Astrocyte (in vitro differentiated cells and primary cell): ENCODE measurements at regions not wholly inside any gene's neighbourhood (a gene's known extent, or its start where the extent isn't known, plus 50 kb on each side); places are given as distances from the start of the nearest gene placed in this dataset.

Experiments used
- DNase-seq: peaks from one replicate; pipeline ENCODE4 v3.0.0-alpha.2; 2010; ENCODE audit warnings: low read depth
- FAIRE-seq: peaks from 2 replicates; lab custom pipeline; 2011; peaks lifted over from hg19 to GRCh38; lab: Jason Lieb, UNC
- H2AFZ ChIP-seq: 2 replicates; pipeline ENCODE4 v1.6.0; 2012; ENCODE audit warnings: low read depth, low read length, inconsistent platforms
- H3K27ac ChIP-seq: 2 replicates; pipeline ENCODE4 v1.5.1; 2011; ENCODE audit warnings: low read depth, low read length, inconsistent platforms
- H3K27me3 ChIP-seq: 2 replicates; pipeline ENCODE4 v1.6.0; 2011; ENCODE audit warnings: low read length, inconsistent platforms; ENCODE audit not compliant: insufficient read depth
- H3K36me3 ChIP-seq: 2 replicates; pipeline ENCODE4 v1.5.1; 2011; ENCODE audit warnings: low read length, inconsistent platforms; ENCODE audit not compliant: insufficient read depth
- H3K4me1 ChIP-seq: 2 replicates; pipeline ENCODE4 v1.5.1; 2011; ENCODE audit warnings: low read length, inconsistent platforms; ENCODE audit not compliant: insufficient read depth
- H3K4me2 ChIP-seq: 2 replicates; pipeline ENCODE4 v1.6.0; 2012; ENCODE audit warnings: low read length, inconsistent platforms
- H3K4me3 ChIP-seq: 2 replicates; pipeline ENCODE4 v1.5.1; 2011; ENCODE audit warnings: low read depth, mild to moderate bottlenecking, low read length, inconsistent platforms; ENCODE audit not compliant: insufficient read depth
- H3K79me2 ChIP-seq: 2 replicates; pipeline ENCODE4 v1.6.0; 2012; ENCODE audit warnings: mild to moderate bottlenecking, low read length, inconsistent platforms; ENCODE audit not compliant: insufficient read depth
- H3K9ac ChIP-seq: 2 replicates; pipeline ENCODE4 v1.6.0; 2012; ENCODE audit warnings: mild to moderate bottlenecking, low read length, inconsistent platforms
- H3K9me3 ChIP-seq: 2 replicates; pipeline ENCODE4 v1.5.1; 2012; ENCODE audit warnings: low read depth, mild to moderate bottlenecking, low read length, inconsistent platforms; ENCODE audit not compliant: insufficient read depth
- H4K20me1 ChIP-seq: 2 replicates; pipeline ENCODE4 v1.6.0; 2012; ENCODE audit warnings: low read length, inconsistent platforms; ENCODE audit not compliant: insufficient read depth
- H3K27ac Mint-ChIP-seq: one replicate; pipeline ENCODE4 v1.8.0; 2021; ENCODE audit warnings: mild to moderate bottlenecking, mixed read lengths; ENCODE audit not compliant: unreplicated experiment
- H3K27me3 Mint-ChIP-seq: one replicate; pipeline ENCODE4 v1.8.0; 2021; ENCODE audit warnings: low read depth, mixed read lengths; ENCODE audit not compliant: unreplicated experiment
- H3K36me3 Mint-ChIP-seq: one replicate; pipeline ENCODE4 v1.8.0; 2021; ENCODE audit warnings: low read depth, mixed read lengths; ENCODE audit not compliant: unreplicated experiment
- H3K4me1 Mint-ChIP-seq: one replicate; pipeline ENCODE4 v1.8.0; 2021; ENCODE audit warnings: low read depth, mixed read lengths; ENCODE audit not compliant: unreplicated experiment
- H3K4me3 Mint-ChIP-seq: one replicate; pipeline ENCODE4 v1.8.0; 2021; ENCODE audit warnings: mild to moderate bottlenecking, moderate library complexity, mixed read lengths; ENCODE audit not compliant: unreplicated experiment
- H3K9me3 Mint-ChIP-seq: one replicate; pipeline ENCODE4 v1.8.0; 2021; ENCODE audit warnings: mild to moderate bottlenecking, mixed read lengths; ENCODE audit not compliant: unreplicated experiment
- EZH2 ChIP-seq: IDR thresholded peaks from 2 replicates; pipeline ENCODE4 v1.6.1; 2012; ENCODE audit warnings: mild to moderate bottlenecking, low read length, inconsistent platforms; ENCODE audit not compliant: insufficient read depth
- TF ChIP-seq, protein P1 (sequence below): IDR thresholded peaks from 2 replicates; pipeline ENCODE4 v1.5.1; 2011; ENCODE audit warnings: low read depth, mild to moderate bottlenecking, inconsistent platforms, low read length, moderate library complexity; ENCODE audit not compliant: insufficient read depth

DNA sequence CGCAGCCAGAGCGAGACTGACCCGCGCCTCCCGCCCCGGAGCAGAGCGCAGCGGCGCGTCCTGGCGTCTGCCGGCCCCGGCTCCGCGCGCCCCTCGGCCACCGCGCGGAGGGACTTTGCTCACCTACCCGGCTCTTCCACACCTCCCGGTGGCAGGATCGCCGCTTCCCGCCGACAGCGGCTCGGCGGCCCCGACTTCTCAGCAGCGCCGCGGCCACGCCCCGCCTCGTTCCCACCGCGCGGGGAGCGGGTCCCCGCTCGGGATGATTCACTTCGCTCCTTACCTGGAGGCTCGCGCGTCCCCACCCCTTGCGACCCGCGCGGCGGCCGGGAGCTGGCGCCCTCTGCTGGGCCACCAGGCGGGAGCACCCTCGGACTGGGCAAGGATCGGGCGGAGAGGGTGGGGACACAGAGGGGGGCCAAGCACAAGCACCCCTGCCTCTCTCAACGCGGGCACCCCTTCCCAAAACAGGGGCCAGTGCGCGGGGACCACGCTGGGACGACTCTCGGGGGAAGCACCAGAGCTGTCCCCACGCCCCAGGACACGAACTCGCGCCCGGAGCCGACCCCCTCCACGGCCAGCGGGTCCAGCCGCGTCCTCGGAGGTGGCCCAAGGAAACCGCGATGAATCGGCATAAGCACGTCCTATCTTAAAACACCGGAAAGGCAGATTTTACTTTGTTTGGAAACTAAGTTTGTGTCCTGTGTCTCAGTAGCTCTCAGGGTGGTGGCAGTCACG lies 101.0 kb upstream of the SVIL start:
- no peak for FAIRE-seq
- peaks cover 20% of the 10 kb centered on the region for H3K4me1 Mint-ChIP-seq
- peak overlapping the region; percentile 71 for H3K27ac ChIP-seq

DNA sequence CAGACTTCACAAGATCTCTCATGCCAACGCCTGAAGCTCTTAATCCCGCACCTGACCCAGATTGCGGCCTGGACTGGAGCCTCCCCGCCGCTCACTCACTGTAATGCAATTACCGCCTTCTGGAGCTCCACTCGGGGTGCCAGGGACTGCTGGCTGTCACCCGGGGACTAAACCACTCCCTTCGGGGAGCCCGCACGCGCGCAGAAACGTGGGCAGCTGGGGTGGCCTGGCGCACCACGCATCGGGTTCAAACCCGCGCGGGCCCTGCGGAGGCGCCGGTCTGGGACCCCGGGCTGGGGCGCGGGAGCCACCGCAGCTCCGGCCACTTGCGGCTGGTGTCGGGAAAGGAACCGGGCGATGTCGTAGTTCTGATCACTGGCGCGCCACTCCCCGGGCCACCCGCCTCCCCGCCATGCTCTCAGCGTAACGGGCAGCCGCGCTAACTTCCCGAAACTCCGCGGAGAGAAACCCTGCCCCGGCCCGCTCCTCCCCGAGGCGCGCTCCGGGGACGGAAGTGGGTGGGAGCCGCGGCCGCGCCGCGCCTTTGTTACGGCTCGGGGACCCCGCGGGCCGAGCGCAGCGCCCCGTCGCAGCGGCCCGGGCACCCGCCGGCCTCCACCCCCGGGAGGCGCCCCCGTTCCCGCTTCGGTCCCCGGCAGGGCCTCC lies 100.3 kb upstream of the SVIL start:
- FAIRE-seq, result no peak
- peaks cover 59% of the 10 kb centered on the region for H3K79me2 ChIP-seq
- peak overlapping the region; percentile 71 for H3K27ac ChIP-seq

More for the DNA sequence above, 101.0 kb upstream of the SVIL start:
- peak overlapping the region; percentile 79 for H3K4me3 ChIP-seq
- H3K27me3 ChIP-seq, result no peaks in the 10 kb centered on the region
- Mint-ChIP-seq H3K36me3 (no peaks in the 10 kb centered on the region), H3K27ac (no peak overlapping the region), H3K27me3 (peaks cover 11% of the 10 kb centered on the region), H3K9me3 (peaks cover 2% of the 10 kb centered on the region), H3K4me3 (peak overlapping the region; percentile 84)
- no peaks in the 10 kb centered on the region for H3K9me3 ChIP-seq
- H3K79me2 ChIP-seq, result peaks cover 52% of the 10 kb centered on the region
- peak overlapping the region; percentile 79 for H2AFZ ChIP-seq
- peak; percentile 49 for DNase-seq
- H3K4me2 ChIP-seq, result peak overlapping the region; percentile 96
- peaks cover 36% of the 10 kb centered on the region for H4K20me1 ChIP-seq
- H3K9ac ChIP-seq, result peak overlapping the region; percentile 88
- H3K36me3 ChIP-seq, result no peaks in the 10 kb centered on the region
- TF ChIP-seq, protein P1, sequence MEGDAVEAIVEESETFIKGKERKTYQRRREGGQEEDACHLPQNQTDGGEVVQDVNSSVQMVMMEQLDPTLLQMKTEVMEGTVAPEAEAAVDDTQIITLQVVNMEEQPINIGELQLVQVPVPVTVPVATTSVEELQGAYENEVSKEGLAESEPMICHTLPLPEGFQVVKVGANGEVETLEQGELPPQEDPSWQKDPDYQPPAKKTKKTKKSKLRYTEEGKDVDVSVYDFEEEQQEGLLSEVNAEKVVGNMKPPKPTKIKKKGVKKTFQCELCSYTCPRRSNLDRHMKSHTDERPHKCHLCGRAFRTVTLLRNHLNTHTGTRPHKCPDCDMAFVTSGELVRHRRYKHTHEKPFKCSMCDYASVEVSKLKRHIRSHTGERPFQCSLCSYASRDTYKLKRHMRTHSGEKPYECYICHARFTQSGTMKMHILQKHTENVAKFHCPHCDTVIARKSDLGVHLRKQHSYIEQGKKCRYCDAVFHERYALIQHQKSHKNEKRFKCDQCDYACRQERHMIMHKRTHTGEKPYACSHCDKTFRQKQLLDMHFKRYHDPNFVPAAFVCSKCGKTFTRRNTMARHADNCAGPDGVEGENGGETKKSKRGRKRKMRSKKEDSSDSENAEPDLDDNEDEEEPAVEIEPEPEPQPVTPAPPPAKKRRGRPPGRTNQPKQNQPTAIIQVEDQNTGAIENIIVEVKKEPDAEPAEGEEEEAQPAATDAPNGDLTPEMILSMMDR, result peak; percentile 30
- no peak for TF ChIP-seq EZH2
- peaks cover 20% of the 10 kb centered on the region for H3K4me1 ChIP-seq

More for the DNA sequence above, 100.3 kb upstream of the SVIL start:
- Mint-ChIP-seq H3K27ac (peak overlapping the region; percentile 26), H3K36me3 (peaks cover 2% of the 10 kb centered on the region), H3K9me3 (peaks cover 2% of the 10 kb centered on the region), H3K4me1 (peaks cover 20% of the 10 kb centered on the region), H3K4me3 (peak overlapping the region; percentile 91), H3K27me3 (peaks cover 11% of the 10 kb centered on the region)
- H3K9ac ChIP-seq, result peak overlapping the region; percentile 88
- H3K9me3 ChIP-seq, result no peaks in the 10 kb centered on the region
- no peaks in the 10 kb centered on the region for H3K27me3 ChIP-seq
- H3K4me3 ChIP-seq, result peak overlapping the region; percentile 79
- no peaks in the 10 kb centered on the region for H3K36me3 ChIP-seq
- peak; percentile 28 for DNase-seq
- H4K20me1 ChIP-seq, result peaks cover 43% of the 10 kb centered on the region
- peaks cover 20% of the 10 kb centered on the region for H3K4me1 ChIP-seq
- TF ChIP-seq, protein P1, result no peak
- no peak for TF ChIP-seq EZH2
- peak overlapping the region; percentile 96 for H3K4me2 ChIP-seq
- H2AFZ ChIP-seq, result peak overlapping the region; percentile 79
